ENCODE measurements at regions not wholly inside any gene's neighbourhood (a gene's known extent, or its start where the extent isn't known, plus 50 kb on each side); places are given as distances from the start of the nearest gene placed in this dataset.

GRCh38 chr15:60228619-60229018 is 169.2 kb downstream of the ANXA2 start:
- 0 out of 2 replicates have a peak, but pooled peaks cover 2% of the 10 kb centered on the region for H3K4me1 ChIP-seq (ENCODE audit: insufficient read depth, low read length)
- no peak overlapping the region for H2BK12ac ChIP-seq (ENCODE audit: insufficient read length, low read depth, low read length)
- H3K4ac ChIP-seq (ENCODE audit: low read depth, low read length), result no peak overlapping the region
- H3K9me3 ChIP-seq (ENCODE audit: control insufficient read depth, low read depth, low read length), result no peaks in the 10 kb centered on the region
- H2AK5ac ChIP-seq (ENCODE audit: insufficient read length, low read length), result no peak overlapping the region
- Mint-ChIP-seq H3K27me3 (ENCODE audit: low read depth) (no peaks in the 10 kb centered on the region), H3K4me3 (no peak overlapping the region), H3K36me3 (ENCODE audit: insufficient read depth in 1 of 3, low read depth in 3 of 3) (no peaks in the 10 kb centered on the region; a peak in 1 of 7 replicates), H3K9me3 (no peaks in the 10 kb centered on the region), H3K27ac (no peak overlapping the region), H3K4me1 (peaks cover 4% of the 10 kb centered on the region in 2 experiments; a peak in 3 of 4 replicates)
- no peaks in the 10 kb centered on the region for H3K23me2 ChIP-seq (ENCODE audit: insufficient read length, low read depth, low read length, poor library complexity, severe bottlenecking)
- H2BK20ac ChIP-seq (ENCODE audit: low read depth, low read length, poor library complexity, severe bottlenecking), result no peak overlapping the region
- H4K20me1 ChIP-seq (ENCODE audit: control insufficient read depth, insufficient read depth, insufficient read length), result no peaks in the 10 kb centered on the region
- no peak overlapping the region for H3K56ac ChIP-seq (ENCODE audit: insufficient read length, low read depth, low read length)
- no peak overlapping the region for H4K5ac ChIP-seq (ENCODE audit: insufficient read length, low read depth, low read length)
- no peaks in the 10 kb centered on the region for H3K79me2 ChIP-seq (ENCODE audit: insufficient read depth, low read length)
- H3T11ph ChIP-seq (ENCODE audit: low read length), result no peak overlapping the region
- no peak overlapping the region for H2BK120ac ChIP-seq (ENCODE audit: low read depth, low read length, poor library complexity, severe bottlenecking)
- H3K18ac ChIP-seq (ENCODE audit: insufficient read length, low read depth, low read length), result no peak overlapping the region
- H3K9ac ChIP-seq (ENCODE audit: extremely low read depth, insufficient read length, low read length), result no peak overlapping the region
- H2AFZ ChIP-seq (ENCODE audit: low read length), result no peak overlapping the region
- no peaks in the 10 kb centered on the region for H3K79me1 ChIP-seq (ENCODE audit: insufficient read depth, low read depth, low read length, poor library complexity, severe bottlenecking)
- no peak overlapping the region for H3K27ac ChIP-seq (ENCODE audit: insufficient read length, low read depth, low read length)
- no peak overlapping the region for H3K23ac ChIP-seq (ENCODE audit: insufficient read length, low read depth, low read length)
- H2BK15ac ChIP-seq (ENCODE audit: low read depth, low read length), result no peak overlapping the region
- no peak overlapping the region for H2BK5ac ChIP-seq (ENCODE audit: insufficient read length, low read length)
- no peak overlapping the region for H3K4me2 ChIP-seq (ENCODE audit: insufficient read depth, insufficient read length, low read length)
- no CpG with 5 or more reads among the region's 2 CpGs for WGBS (ENCODE audit: extremely low coverage, insufficient read length, low lambda C conversion rate)
- TF ChIP-seq CTCF (conservative IDR thresholded peaks at IDR 0.05), result no peak
- no peak for DNase-seq
- no peak overlapping the region for H3K14ac ChIP-seq (ENCODE audit: insufficient read depth, low read length)
- H4K8ac ChIP-seq (replicated peaks; ENCODE audit: insufficient read length, low read depth, low read length), result no peak overlapping the region
- H3K27me3 ChIP-seq (ENCODE audit: insufficient read depth, low read length), result no peaks in the 10 kb centered on the region
- no peak overlapping the region for H4K91ac ChIP-seq (ENCODE audit: insufficient read length, low read depth, low read length)

Data from H9 (cell line).